GM12878 (cell line): ENCODE measurements at regions not wholly inside any gene's neighbourhood (a gene's known extent, or its start where the extent isn't known, plus 50 kb on each side); places are given as distances from the start of the nearest gene placed in this dataset.

Experiments
- ATAC-seq: fragments of 200-7000 bp; cut with Tn5 transposase; 3 replicates; pipeline ENCODE4 v1.9.1; 2020; ENCODE audit warnings: mild to moderate bottlenecking, moderate library complexity
- BruUV-seq: library from RNA; stranded (reverse); fragments of 400-500 nt; replicated peaks from 2 replicates; lab custom pipeline; 2021; lab: Mats Ljungman, UMichigan
- CTCF ChIA-PET: fragments of 300-600 bp; sonication (Branson Sonifier 250); formaldehyde crosslinking; extraction: SDS; loops from one replicate; lab custom pipeline; 2021; ENCODE audit warnings: inconsistent platforms; lab: Yijun Ruan, JAX
- POLR2A ChIA-PET: fragments of 350-600 bp; formaldehyde crosslinking; extraction: SDS; loops from one replicate; lab custom pipeline; 2021; ENCODE audit warnings: inconsistent platforms; lab: Charles Lee
- RAD21 ChIA-PET: fragments of 300-600 bp; sonication (Branson Sonifier 250); formaldehyde crosslinking; loops from one replicate; lab custom pipeline; 2023; ENCODE audit warnings: antibody characterized with exemption; ENCODE audit not compliant: unreplicated experiment; lab: Charles Lee
- SMC1A ChIA-PET: fragments of 300-600 bp; sonication (Branson Sonifier 250); formaldehyde crosslinking; loops from one replicate; lab custom pipeline; 2023; ENCODE audit not compliant: unreplicated experiment, uncharacterized antibody; lab: Charles Lee
- DNase-seq: peaks from one replicate; pipeline ENCODE4 v3.0.0-alpha.2; 2011; ENCODE audit warnings: low read depth, low spot score
- FAIRE-seq: peaks from 3 replicates; lab custom pipeline; 2011; peaks lifted over from hg19 to GRCh38; lab: Jason Lieb, UNC
- H2AFZ ChIP-seq: 2 replicates; pipeline ENCODE4 v1.6.0; 2011; ENCODE audit warnings: low read depth, low read length, control low read depth; ENCODE audit not compliant: control insufficient read depth
- H3K27ac ChIP-seq: 2 replicates; pipeline ENCODE4 v1.5.1; 2011; ENCODE audit warnings: control low read depth; ENCODE audit not compliant: control insufficient read depth, insufficient read depth
- H3K27me3 ChIP-seq, 2 experiments: replicated peaks in 1 of 2; 2 replicates each; pipeline versions ENCODE4 v1.6.0 to v1.6.1; 2011; ENCODE audit warnings: low read length in 1 of 2; ENCODE audit not compliant: control insufficient read depth in 2 of 2, insufficient read depth in 2 of 2
- H3K36me3 ChIP-seq, 2 experiments: 2 replicates each; pipeline ENCODE4 v1.5.1; 2011; ENCODE audit warnings: low read length in 1 of 2; ENCODE audit not compliant: control insufficient read depth in 2 of 2, insufficient read depth in 2 of 2
- H3K4me1 ChIP-seq: 2 replicates; pipeline ENCODE4 v1.6.1; 2011; ENCODE audit warnings: mild to moderate bottlenecking, low read length, moderate library complexity, mixed read lengths; ENCODE audit not compliant: control insufficient read depth, insufficient read depth
- H3K4me2 ChIP-seq: 2 replicates; pipeline ENCODE4 v1.6.0; 2011; ENCODE audit warnings: control low read depth; ENCODE audit not compliant: control insufficient read depth, insufficient read depth
- H3K4me3 ChIP-seq: fragments of 200-600 bp; sonication (generic); 2 replicates; pipeline ENCODE4 v1.5.1; 2016
- H3K79me2 ChIP-seq: 2 replicates; pipeline ENCODE4 v1.6.0; 2011; ENCODE audit warnings: low read length; ENCODE audit not compliant: control insufficient read depth, insufficient read depth
- H3K9ac ChIP-seq: 2 replicates; pipeline ENCODE4 v1.8.0; 2011; ENCODE audit warnings: low read length, control low read depth, mixed read lengths; ENCODE audit not compliant: control insufficient read depth, insufficient read depth
- H3K9me3 ChIP-seq: replicated peaks from 3 replicates; pipeline ENCODE4 v1.5.1; 2011; ENCODE audit warnings: mild to moderate bottlenecking, low read length; ENCODE audit not compliant: control insufficient read depth, insufficient read depth
- H4K20me1 ChIP-seq: 2 replicates; pipeline ENCODE4 v1.6.0; 2011; ENCODE audit not compliant: control insufficient read depth, insufficient read depth
- ATF3 ChIP-seq: IDR thresholded peaks from 2 replicates; pipeline ENCODE4 v1.6.1; 2011; ENCODE audit warnings: low read depth, mild to moderate bottlenecking, low read length, moderate library complexity, borderline replicate concordance; ENCODE audit errors: extremely low read depth
- CHD1 ChIP-seq: IDR thresholded peaks from 2 replicates; pipeline ENCODE4 v1.6.1; 2012; ENCODE audit warnings: low read depth, low read length, improper control_type of control experiment
- HDAC2 ChIP-seq: fragments of 200-600 bp; sonication (generic); IDR thresholded peaks from 2 replicates; pipeline ENCODE4 v1.6.1; 2017
- MEF2B ChIP-seq: fragments of 450-650 bp; IDR thresholded peaks from 2 replicates; pipeline ENCODE4 v1.6.1; 2018; ENCODE audit warnings: mild to moderate bottlenecking, moderate library complexity; ENCODE audit not compliant: partially characterized antibody, poor library complexity, severe bottlenecking
- MTA3 ChIP-seq: IDR thresholded peaks from 2 replicates; pipeline ENCODE4 v1.6.1; 2012; ENCODE audit warnings: low read length, inconsistent platforms, borderline replicate concordance
- NR2F1 ChIP-seq: fragments of 450-650 bp; conservative IDR thresholded peaks from 2 replicates; pipeline ENCODE4 v1.6.1; 2017; ENCODE audit warnings: mild to moderate bottlenecking
- RAD51 ChIP-seq: fragments of 450-650 bp; IDR thresholded peaks from 2 replicates; pipeline ENCODE4 v1.6.1; 2016; ENCODE audit warnings: moderate library complexity, mild to moderate bottlenecking, inconsistent platforms
- SMAD1 ChIP-seq: fragments of 450-650 bp; IDR thresholded peaks from 2 replicates; pipeline ENCODE4 v1.6.1; 2018; ENCODE audit warnings: mild to moderate bottlenecking, low read depth; ENCODE audit not compliant: partially characterized antibody
- SMC3 ChIP-seq: IDR thresholded peaks from 2 replicates; pipeline ENCODE4 v1.6.1; 2011; ENCODE audit warnings: low read length, improper control_type of control experiment, borderline replicate concordance
- SREBF2 ChIP-seq: IDR thresholded peaks from 2 replicates; pipeline ENCODE4 v1.6.1; 2012; ENCODE audit warnings: mild to moderate bottlenecking, low read length
- SUPT20H ChIP-seq: IDR thresholded peaks from 2 replicates; pipeline ENCODE4 v1.6.1; 2011; ENCODE audit warnings: low read depth, mild to moderate bottlenecking, low read length, moderate library complexity, borderline replicate concordance; ENCODE audit not compliant: control insufficient read depth
- WRNIP1 ChIP-seq: IDR thresholded peaks from 2 replicates; pipeline ENCODE4 v1.6.1; 2011; ENCODE audit warnings: low read depth, low read length, improper control_type of control experiment, borderline replicate concordance
- ZBED1 ChIP-seq: IDR thresholded peaks from 2 replicates; pipeline ENCODE4 v1.6.1; 2016; ENCODE audit warnings: borderline replicate concordance
- ZBTB40 ChIP-seq: fragments of 450-650 bp; IDR thresholded peaks from 2 replicates; pipeline ENCODE4 v1.6.1; 2016; ENCODE audit warnings: mild to moderate bottlenecking, moderate library complexity, borderline replicate concordance
- ZNF687 ChIP-seq: fragments of 450-650 bp; IDR thresholded peaks from 2 replicates; pipeline ENCODE4 v1.6.1; 2017; ENCODE audit warnings: mild to moderate bottlenecking, moderate library complexity
- WGBS: methylation state at CpG from one replicate; pipeline ENCODE4 v1.1.6; 2016; ENCODE audit warnings: low lambda C conversion rate; ENCODE audit not compliant: insufficient replicate concordance, insufficient coverage; ENCODE audit errors: missing lambda C conversion rate; 5-methylcytosine and 5-hydroxymethylcytosine counted together
- in situ Hi-C: fragments of 300-500 bp; cut with MboI; formaldehyde crosslinking; loops from 9 replicates; pipeline ENCODE4 v1.14.3; 2018; ENCODE audit warnings: mixed read lengths
- intact Hi-C: fragments of 100-400 bp; cut with micrococcal nuclease; formaldehyde crosslinking; loops from one replicate; pipeline ENCODE4 v1.14.2; 2022; ENCODE audit not compliant: unreplicated experiment
- TF ChIP-seq, protein P1 (sequence below): IDR thresholded peaks from 2 replicates; pipeline ENCODE4 v1.6.1; 2012; ENCODE audit warnings: low read length, inconsistent platforms

GRCh38 chr12:19867970-19868369 is 428.7 kb downstream of the AEBP2 start:
- intact Hi-C loops (no loop called here), in situ Hi-C loops (no loop called here)
- Histone ChIP-seq H3K79me2 (no peaks in the 10 kb centered on the region), H3K27me3 (no peaks in the 10 kb centered on the region), H3K36me3 (no peaks in the 10 kb centered on the region), H3K9ac (no peak overlapping the region), H3K9me3 (no peaks in the 10 kb centered on the region), H3K4me1 (no peaks in the 10 kb centered on the region), H3K4me3 (no peak overlapping the region), H4K20me1 (no peaks in the 10 kb centered on the region), H3K27ac (no peak overlapping the region), H3K4me2 (no peak overlapping the region), H2AFZ (no peak overlapping the region)
- ATAC-seq (no peak), DNase-seq (no peak), FAIRE-seq (no peak)
- SMC1A ChIA-PET, result interaction anchor here (1.5 to 1.8 kb wide), 5 partner anchors 8 to 129 kb away, joined by 4 to 8 read pairs (median 4); no protein-coding TSS in a partner anchor
- CTCF ChIA-PET, result interaction anchor here (0.6 kb wide), 1 partner anchor 12 kb away, joined by 4 read pairs; no protein-coding TSS in a partner anchor
- POLR2A ChIA-PET, result no interaction called here
- RAD21 ChIA-PET, result no interaction called here
- 0% methylated on average over 2 of the region's 2 CpGs for WGBS
- BruUV-seq, result no TSS peak
- TF ChIP-seq ZNF687 (no peak), NR2F1 (no peak), WRNIP1 (no peak), ATF3 (no peak), HDAC2 (no peak), SMC3 (no peak), ZBTB40 (no peak), CHD1 (no peak), ZBED1 (no peak), SUPT20H (no peak), MEF2B (no peak), SMAD1 (no peak), MTA3 (no peak), RAD51 (no peak), SREBF2 (no peak)
- TF ChIP-seq, protein P1, sequence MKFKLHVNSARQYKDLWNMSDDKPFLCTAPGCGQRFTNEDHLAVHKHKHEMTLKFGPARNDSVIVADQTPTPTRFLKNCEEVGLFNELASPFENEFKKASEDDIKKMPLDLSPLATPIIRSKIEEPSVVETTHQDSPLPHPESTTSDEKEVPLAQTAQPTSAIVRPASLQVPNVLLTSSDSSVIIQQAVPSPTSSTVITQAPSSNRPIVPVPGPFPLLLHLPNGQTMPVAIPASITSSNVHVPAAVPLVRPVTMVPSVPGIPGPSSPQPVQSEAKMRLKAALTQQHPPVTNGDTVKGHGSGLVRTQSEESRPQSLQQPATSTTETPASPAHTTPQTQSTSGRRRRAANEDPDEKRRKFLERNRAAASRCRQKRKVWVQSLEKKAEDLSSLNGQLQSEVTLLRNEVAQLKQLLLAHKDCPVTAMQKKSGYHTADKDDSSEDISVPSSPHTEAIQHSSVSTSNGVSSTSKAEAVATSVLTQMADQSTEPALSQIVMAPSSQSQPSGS, result no peak
